GM12864 (cell line): ENCODE measurements at regions not wholly inside any gene's neighbourhood (a gene's known extent, or its start where the extent isn't known, plus 50 kb on each side); places are given as distances from the start of the nearest gene placed in this dataset.

ENCODE experiments used
- DNase-seq: peaks from one replicate; pipeline ENCODE4 v3.0.0-alpha.2; 2011; ENCODE audit warnings: low read depth
- H3K4me3 ChIP-seq: 2 replicates; pipeline ENCODE4 v1.5.1; 2011; ENCODE audit warnings: mild to moderate bottlenecking, low read depth, low read length, control low read depth
- CTCF ChIP-seq: IDR thresholded peaks from 2 replicates; pipeline ENCODE4 v1.5.1; 2011; ENCODE audit warnings: low read depth, mild to moderate bottlenecking, moderate library complexity, low read length, control low read depth, inconsistent platforms; ENCODE audit errors: missing control alignments

GRCh38 chr7:145655666-145656065, 460.9 kb upstream of the CNTNAP2 start:
- DNase-seq = no peak
- H3K4me3 ChIP-seq = no peak overlapping the region
- TF ChIP-seq CTCF = no peak

- TF ChIP-seq CTCF = no peak
- H3K4me3 ChIP-seq = no peak overlapping the region
- no peak for DNase-seq
Observed at GRCh38 chr7:145645135-145645515, 471.5 kb upstream of the CNTNAP2 start.

- no peak overlapping the region for H3K4me3 ChIP-seq
- DNase-seq = no peak
- no peak for TF ChIP-seq CTCF
Observed at GRCh38 chr7:145644426-145645134, 472.0 kb upstream of the CNTNAP2 start.

- no peak overlapping the region for H3K4me3 ChIP-seq
- no peak for DNase-seq
- no peak for TF ChIP-seq CTCF
Observed at GRCh38 chr7:145643981-145644380, 472.6 kb upstream of the CNTNAP2 start.

GRCh38 chr7:145633513-145633912, 483.1 kb upstream of the CNTNAP2 start:
- TF ChIP-seq CTCF = no peak

GRCh38 chr7:145624618-145625017, 492.0 kb upstream of the CNTNAP2 start:
- no peak for DNase-seq
- H3K4me3 ChIP-seq = no peak overlapping the region
- no peak for TF ChIP-seq CTCF

More at GRCh38 chr7:145633513-145633912, 483.1 kb upstream of the CNTNAP2 start:
- DNase-seq = no peak
- no peak overlapping the region for H3K4me3 ChIP-seq

GRCh38 chr7:145605963-145606362, 510.6 kb upstream of the CNTNAP2 start:
- H3K4me3 ChIP-seq = no peak overlapping the region
- no peak for DNase-seq
- no peak for TF ChIP-seq CTCF
